ENCODE measurements at regions not wholly inside any gene's neighbourhood (a gene's known extent, or its start where the extent isn't known, plus 50 kb on each side); places are given as distances from the start of the nearest gene placed in this dataset.

- H3K27ac ChIP-seq: no peak overlapping the region
- no peak overlapping the region for H3K4me3 ChIP-seq
- no peaks in the 10 kb centered on the region for H3K4me1 ChIP-seq (replicated peaks in 1 of 2)
- ATAC-seq (replicated peaks in 6 of 8): no peak
- WGBS, 10 experiments: 4 to 100% (median 86%) methylated on average over 1 to 6 of the region's 7 CpGs; no CpG with 5 or more reads in 1 of the 10 experiments
- in situ Hi-C loops (cut with MboI; ENCODE audit: low pct_unique_long_range_greater_than_20kb in 2 of 9, low sequenced_read_pairs in 9 of 9, unreplicated experiment in 9 of 9): no loop called here
Observed at GRCh38 chr13:84399320-84400085, 517.2 kb upstream of the SLITRK1 start.

DNA sequence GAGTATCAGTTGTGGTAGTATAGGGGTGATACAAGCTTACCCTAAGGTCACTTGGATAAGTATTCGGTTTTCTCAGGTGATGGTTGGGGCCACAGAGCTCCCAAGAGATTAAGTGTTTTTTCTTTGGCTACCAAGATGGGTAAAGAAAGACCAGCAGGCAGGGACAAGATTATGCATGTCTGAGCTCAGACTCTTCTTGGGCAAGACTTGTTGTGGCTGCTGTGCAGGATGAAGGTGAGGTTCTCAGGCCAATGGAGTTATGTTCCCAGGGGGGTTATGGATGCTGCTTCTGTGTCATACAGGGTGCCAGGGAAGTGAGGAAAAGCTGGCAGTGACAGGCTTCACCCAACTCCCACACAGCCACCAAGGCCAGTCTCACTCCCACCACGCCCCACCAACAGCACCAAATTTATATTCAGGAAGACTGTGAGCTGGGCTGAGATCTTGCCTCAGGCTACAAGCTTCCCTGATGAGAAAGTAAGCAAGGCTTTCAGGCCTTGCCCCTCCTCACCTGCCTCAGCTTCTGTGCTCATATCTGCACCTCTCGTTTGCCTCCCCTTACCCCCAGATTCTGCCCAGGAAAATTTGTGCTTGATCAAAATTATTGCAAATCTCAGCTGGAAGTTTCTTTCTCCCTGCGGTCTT, 511.8 kb upstream of the SLITRK1 start:
- ATAC-seq (replicated peaks in 6 of 8): no peak
- WGBS, 10 experiments: 0 to 100% (median 74%) methylated on average over 1 to 4 of the region's 4 CpGs; no CpG with 5 or more reads in 2 of the 10 experiments
- no peak overlapping the region for H3K4me3 ChIP-seq
- H3K27ac ChIP-seq: no peak overlapping the region
- in situ Hi-C loops (cut with MboI; ENCODE audit: low pct_unique_long_range_greater_than_20kb in 2 of 9, low sequenced_read_pairs in 9 of 9, unreplicated experiment in 9 of 9): no loop called here
- no peaks in the 10 kb centered on the region for H3K4me1 ChIP-seq (replicated peaks in 1 of 2)

DNA sequence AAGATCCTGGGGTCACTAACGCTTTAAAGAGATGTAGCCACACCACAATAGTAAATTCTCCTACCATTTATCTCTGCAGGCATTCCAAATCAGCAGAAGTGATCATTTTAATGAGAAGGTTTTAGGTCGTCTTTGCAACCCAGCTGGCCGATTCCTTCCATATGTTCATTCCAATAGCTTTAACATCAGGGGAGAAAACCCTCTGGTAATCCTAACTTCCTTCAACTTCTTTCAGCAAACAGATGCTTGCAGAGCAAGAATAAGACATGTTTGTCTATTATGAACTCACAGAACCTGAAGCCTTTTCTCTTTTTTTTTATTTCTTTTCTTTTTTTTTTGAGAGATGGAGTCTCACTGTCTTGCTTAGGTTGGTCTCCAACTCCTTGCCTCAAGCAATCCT, 498.6 kb upstream of the SLITRK1 start:
- Histone ChIP-seq H3K4me3 (no peak overlapping the region), H3K4me1 (replicated peaks in 1 of 2) (no peaks in the 10 kb centered on the region), H3K27ac (no peak overlapping the region)
- in situ Hi-C loops (cut with MboI; ENCODE audit: low pct_unique_long_range_greater_than_20kb in 2 of 9, low sequenced_read_pairs in 9 of 9, unreplicated experiment in 9 of 9): no loop called here
- 0 to 92% (median 41%) methylated on average over 1 to 3 of the region's 3 CpGs; no CpG with 5 or more reads in 2 of the 10 experiments for WGBS, 10 experiments
- no peak for ATAC-seq (replicated peaks in 6 of 8)

- Histone ChIP-seq H3K4me3 (no peak overlapping the region), H3K4me1 (replicated peaks in 1 of 2) (no peaks in the 10 kb centered on the region), H3K27ac (no peak overlapping the region)
- peak in 2 of 8 experiments; percentile 35 to 90 for ATAC-seq (replicated peaks in 6 of 8)
- in situ Hi-C loops (cut with MboI; ENCODE audit: low pct_unique_long_range_greater_than_20kb in 2 of 9, low sequenced_read_pairs in 9 of 9, unreplicated experiment in 9 of 9): no loop called here
Observed at GRCh38 chr13:84377106-84377505, 494.8 kb upstream of the SLITRK1 start.

DNA sequence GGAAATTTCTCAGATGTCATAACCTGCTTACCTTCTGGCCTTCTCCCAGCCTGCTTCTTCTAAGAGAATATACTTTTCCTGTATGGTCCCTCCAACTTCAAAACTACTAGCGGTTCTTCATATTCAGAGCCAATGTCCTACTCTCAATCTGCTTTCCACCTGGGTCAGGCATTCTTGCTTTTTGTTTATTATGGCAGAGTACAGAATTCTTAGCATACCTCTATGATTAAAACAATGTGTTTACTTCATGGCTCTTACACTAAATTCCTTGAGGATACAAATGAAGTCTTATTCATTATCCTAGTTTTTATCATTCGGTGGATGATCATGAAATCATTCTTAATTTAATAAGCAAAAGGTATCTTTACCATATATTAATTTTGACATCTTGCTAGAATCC, 484.2 kb upstream of the SLITRK1 start:
- H3K27ac ChIP-seq: no peak overlapping the region
- WGBS, 10 experiments: 0 to 100% (median 98%) methylated on average over 1 to 2 of the region's 2 CpGs
- H3K4me1 ChIP-seq (replicated peaks in 1 of 2): no peaks in the 10 kb centered on the region
- ATAC-seq (replicated peaks in 6 of 8): no peak
- in situ Hi-C loops (cut with MboI; ENCODE audit: low pct_unique_long_range_greater_than_20kb in 2 of 9, low sequenced_read_pairs in 9 of 9, unreplicated experiment in 9 of 9): no loop called here
- no peak overlapping the region for H3K4me3 ChIP-seq

DNA sequence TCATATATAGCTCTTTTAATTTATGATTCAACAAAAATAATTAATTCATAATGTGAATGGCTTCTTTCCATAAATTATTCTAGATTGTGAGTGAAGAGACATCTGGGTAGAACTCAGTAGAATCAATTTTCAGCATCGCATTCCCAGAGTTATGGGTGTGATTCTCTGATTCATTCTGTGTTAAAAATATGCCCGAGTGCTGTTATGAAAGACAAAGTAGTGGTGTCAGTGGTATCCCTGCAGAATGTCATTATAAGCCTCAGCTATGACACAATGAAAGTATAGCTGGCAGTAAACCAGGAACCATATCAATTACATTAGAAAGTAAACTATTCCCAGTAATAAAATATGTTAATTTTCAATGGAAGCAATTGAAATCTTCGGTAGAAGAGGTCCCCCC, 480.5 kb upstream of the SLITRK1 start:
- H3K4me3 ChIP-seq: no peak overlapping the region
- in situ Hi-C loops (cut with MboI; ENCODE audit: low pct_unique_long_range_greater_than_20kb in 2 of 9, low sequenced_read_pairs in 9 of 9, unreplicated experiment in 9 of 9): no loop called here
- H3K4me1 ChIP-seq (replicated peaks in 1 of 2): no peaks in the 10 kb centered on the region
- WGBS, 10 experiments: 0 to 80% (median 45%) methylated on average over 1 to 3 of the region's 3 CpGs; no CpG with 5 or more reads in 1 of the 10 experiments
- no peak overlapping the region for H3K27ac ChIP-seq
- peak in 2 of 8 experiments; percentile 43 to 50 for ATAC-seq (replicated peaks in 6 of 8)

- no peak overlapping the region for H3K27ac ChIP-seq
- peak in 2 of 8 experiments; percentile 55 to 90 for ATAC-seq (replicated peaks in 6 of 8)
- in situ Hi-C loops (cut with MboI; ENCODE audit: low pct_unique_long_range_greater_than_20kb in 2 of 9, low sequenced_read_pairs in 9 of 9, unreplicated experiment in 9 of 9): no loop called here
- no peak overlapping the region for H3K4me3 ChIP-seq
- 20 to 100% (median 89%) methylated on average over 2 to 4 of the region's 4 CpGs for WGBS, 10 experiments
- H3K4me1 ChIP-seq (replicated peaks in 1 of 2): no peaks in the 10 kb centered on the region
Observed at GRCh38 chr13:84360822-84361221, 478.5 kb upstream of the SLITRK1 start.

- WGBS, 10 experiments: 0 to 100% (median 95%) methylated on average over 1 to 4 of the region's 4 CpGs; no CpG with 5 or more reads in 1 of the 10 experiments
- H3K4me3 ChIP-seq: no peak overlapping the region
- peak in 1 of 8 experiments; percentile 70 for ATAC-seq (replicated peaks in 6 of 8)
- H3K4me1 ChIP-seq (replicated peaks in 1 of 2): no peaks in the 10 kb centered on the region
- in situ Hi-C loops (cut with MboI; ENCODE audit: low pct_unique_long_range_greater_than_20kb in 2 of 9, low sequenced_read_pairs in 9 of 9, unreplicated experiment in 9 of 9): no loop called here
- no peak overlapping the region for H3K27ac ChIP-seq
Observed at GRCh38 chr13:84358601-84359000, 476.3 kb upstream of the SLITRK1 start.

DNA sequence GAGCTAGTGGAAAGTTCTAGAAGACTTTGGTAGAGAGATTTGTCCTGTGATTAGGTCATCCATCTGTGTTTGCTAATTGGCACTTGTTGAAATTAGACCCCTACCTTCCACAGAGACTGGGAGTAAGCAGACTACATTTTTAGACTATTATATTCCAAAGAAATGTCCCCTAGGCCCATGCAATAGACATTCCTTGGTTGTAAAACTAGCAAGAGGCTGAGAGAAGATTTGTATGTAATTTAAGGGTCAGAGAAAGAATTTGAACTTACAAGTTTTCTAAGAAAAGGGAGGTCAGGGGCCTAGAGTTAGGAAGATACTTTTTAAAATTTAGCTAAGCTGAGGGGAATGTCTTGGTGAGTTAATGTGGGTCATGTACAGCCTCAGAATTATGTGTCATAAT, 470.7 kb upstream of the SLITRK1 start:
- no peak for ATAC-seq (replicated peaks in 6 of 8)
- in situ Hi-C loops (cut with MboI; ENCODE audit: low pct_unique_long_range_greater_than_20kb in 2 of 9, low sequenced_read_pairs in 9 of 9, unreplicated experiment in 9 of 9): no loop called here
- H3K4me1 ChIP-seq (replicated peaks in 1 of 2): no peaks in the 10 kb centered on the region
- H3K4me3 ChIP-seq: no peak overlapping the region
- no peak overlapping the region for H3K27ac ChIP-seq

DNA sequence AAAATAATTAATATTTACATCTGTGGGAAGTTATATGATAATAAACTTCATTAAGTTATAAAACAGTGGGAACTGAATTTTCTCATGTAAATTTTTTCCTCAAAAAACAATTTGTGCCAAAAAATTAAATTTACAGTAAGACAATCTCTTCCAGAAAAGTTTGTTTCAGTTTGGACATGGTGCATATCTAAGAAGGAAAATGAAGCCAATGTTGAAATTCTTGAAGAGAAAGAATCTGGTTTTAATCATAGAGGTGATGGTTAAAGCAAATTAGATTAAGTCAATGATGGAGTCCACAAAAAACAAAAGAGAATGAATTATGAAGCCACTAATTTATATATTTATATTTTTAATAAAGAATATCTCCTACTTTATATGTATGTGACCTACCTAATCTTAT, 457.2 kb upstream of the SLITRK1 start:
- in situ Hi-C loops (cut with MboI; ENCODE audit: low pct_unique_long_range_greater_than_20kb in 2 of 9, low sequenced_read_pairs in 9 of 9, unreplicated experiment in 9 of 9): no loop called here
- H3K4me1 ChIP-seq (replicated peaks in 1 of 2): no peaks in the 10 kb centered on the region
- H3K27ac ChIP-seq: no peak overlapping the region
- no peak for ATAC-seq (replicated peaks in 6 of 8)
- no peak overlapping the region for H3K4me3 ChIP-seq

DNA sequence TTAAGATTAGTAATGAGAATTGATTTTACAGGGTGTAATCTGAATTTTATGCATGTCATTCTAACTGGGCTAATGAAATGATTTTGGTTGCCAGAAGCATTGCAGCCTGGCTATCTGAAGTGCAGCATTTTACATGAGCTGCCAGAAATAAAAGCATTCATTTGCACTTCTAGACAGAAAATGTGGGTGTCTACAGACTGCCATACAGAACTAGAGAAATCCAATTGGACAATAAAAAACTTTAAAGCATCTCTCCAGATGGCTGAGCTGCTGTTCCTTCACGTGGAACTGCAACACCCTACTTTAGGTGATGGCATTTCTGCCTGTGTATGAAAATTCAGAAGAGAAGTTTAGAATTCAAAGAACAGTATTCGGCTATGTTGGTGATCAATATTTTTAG, 450.1 kb upstream of the SLITRK1 start:
- ATAC-seq (replicated peaks in 6 of 8): peak in 1 of 8 experiments; percentile 78
- Histone ChIP-seq H3K27ac (no peak overlapping the region), H3K4me1 (replicated peaks in 1 of 2) (no peaks in the 10 kb centered on the region), H3K4me3 (no peak overlapping the region)
- 7 to 100% (median 72%) methylated on average over 1 to 2 of the region's 2 CpGs; no CpG with 5 or more reads in 1 of the 10 experiments for WGBS, 10 experiments
- in situ Hi-C loops (cut with MboI; ENCODE audit: low pct_unique_long_range_greater_than_20kb in 2 of 9, low sequenced_read_pairs in 9 of 9, unreplicated experiment in 9 of 9): no loop called here

- in situ Hi-C loops (cut with MboI; ENCODE audit: low pct_unique_long_range_greater_than_20kb in 2 of 9, low sequenced_read_pairs in 9 of 9, unreplicated experiment in 9 of 9): no loop called here
- Histone ChIP-seq H3K4me1 (replicated peaks in 1 of 2) (peaks cover 4 to 5% of the 10 kb centered on the region in 2 donors), H3K4me3 (no peak overlapping the region), H3K27ac (no peak overlapping the region)
- peak in 5 of 8 experiments; percentile 15 to 58 (median 43) for ATAC-seq (replicated peaks in 6 of 8)
- WGBS, 10 experiments: 0 to 32% (median 15%) methylated on average over 2 to 4 of the region's 4 CpGs
Observed at GRCh38 chr13:84315527-84315926, 433.3 kb upstream of the SLITRK1 start.

- 14 to 100% (median 83%) methylated on average over 1 of the region's 1 CpG; no CpG with 5 or more reads in 5 of the 10 experiments for WGBS, 10 experiments
- Histone ChIP-seq H3K4me3 (no peak overlapping the region), H3K27ac (no peak overlapping the region), H3K4me1 (replicated peaks in 1 of 2) (no peaks in the 10 kb centered on the region)
- in situ Hi-C loops (cut with MboI; ENCODE audit: low pct_unique_long_range_greater_than_20kb in 2 of 9, low sequenced_read_pairs in 9 of 9, unreplicated experiment in 9 of 9): no loop called here
- ATAC-seq (replicated peaks in 6 of 8): no peak
Observed at GRCh38 chr13:84303035-84303434, 420.8 kb upstream of the SLITRK1 start.

DNA sequence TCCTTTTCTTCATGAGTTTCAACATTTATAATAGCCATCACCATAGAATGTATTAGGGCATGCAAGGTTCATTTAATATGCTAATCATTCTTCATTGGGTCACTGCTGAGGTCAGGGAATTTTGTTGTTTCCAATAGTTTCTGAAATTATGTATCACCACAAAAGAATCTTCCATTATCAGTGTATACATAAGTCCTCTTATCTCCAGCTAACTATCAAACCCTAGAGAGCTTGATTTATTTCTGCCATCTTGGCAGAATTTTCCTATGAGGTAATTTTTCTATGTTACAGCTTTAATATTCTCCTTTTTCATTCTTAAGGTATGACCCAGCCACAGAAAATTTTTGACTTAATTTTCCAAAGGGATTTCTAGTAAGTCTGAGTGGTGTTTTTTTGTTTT, 415.0 kb upstream of the SLITRK1 start:
- H3K4me3 ChIP-seq: no peak overlapping the region
- no peak for ATAC-seq (replicated peaks in 6 of 8)
- no peaks in the 10 kb centered on the region for H3K4me1 ChIP-seq (replicated peaks in 1 of 2)
- no peak overlapping the region for H3K27ac ChIP-seq
- in situ Hi-C loops (cut with MboI; ENCODE audit: low pct_unique_long_range_greater_than_20kb in 2 of 9, low sequenced_read_pairs in 9 of 9, unreplicated experiment in 9 of 9): no loop called here

Measured in motor neuron (in vitro differentiated cells).